Stimulated activated CD4-positive, alpha-beta T cell treated with anti-CD3 and anti-CD28 coated beads, Interleukin-12 subunit alpha, Interleukin-12 subunit beta, amount 100 ng/mL, for 48 hours (primary cell): ENCODE measurements at regions not wholly inside any gene's neighbourhood (a gene's known extent, or its start where the extent isn't known, plus 50 kb on each side); places are given as distances from the start of the nearest gene placed in this dataset.
"Not testable (repeated sequence)": the region's sequence is repeated elsewhere in the genome, so short reads cannot be mapped to it uniquely, and the experiment has no call there.

Experiments used
- DNase-seq, 3 donors: peaks; one replicate each; pipeline ENCODE4 v3.0.0-alpha.2; 2020; ENCODE audit warnings: low read depth in 2 of 3, low spot score in 1 of 3

DNA sequence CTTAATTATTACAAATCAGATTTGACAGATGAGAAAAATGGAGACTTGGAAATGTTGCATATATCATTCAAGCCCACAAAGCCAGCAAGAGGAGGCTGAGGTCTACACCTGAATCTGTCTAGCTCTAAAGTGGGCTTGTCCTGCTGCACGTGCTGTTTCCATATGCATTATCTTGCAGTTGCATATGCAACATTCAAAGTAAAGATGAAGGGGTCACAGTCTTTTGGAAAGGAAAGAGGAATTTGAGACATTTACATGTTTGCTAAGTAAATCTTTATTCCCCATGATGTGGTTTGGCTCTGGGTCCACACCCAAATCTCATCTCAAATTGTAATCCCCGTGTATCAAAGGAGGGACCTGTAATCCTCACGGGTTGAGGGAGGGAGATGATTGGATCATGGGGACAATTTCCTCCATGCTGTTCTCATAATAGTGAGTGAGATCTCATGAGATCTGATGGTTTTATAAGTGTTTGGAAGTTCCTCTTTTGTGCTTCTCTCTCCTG is 98.3 kb downstream of the BACH1 start:
- DNase-seq: no peak

DNA sequence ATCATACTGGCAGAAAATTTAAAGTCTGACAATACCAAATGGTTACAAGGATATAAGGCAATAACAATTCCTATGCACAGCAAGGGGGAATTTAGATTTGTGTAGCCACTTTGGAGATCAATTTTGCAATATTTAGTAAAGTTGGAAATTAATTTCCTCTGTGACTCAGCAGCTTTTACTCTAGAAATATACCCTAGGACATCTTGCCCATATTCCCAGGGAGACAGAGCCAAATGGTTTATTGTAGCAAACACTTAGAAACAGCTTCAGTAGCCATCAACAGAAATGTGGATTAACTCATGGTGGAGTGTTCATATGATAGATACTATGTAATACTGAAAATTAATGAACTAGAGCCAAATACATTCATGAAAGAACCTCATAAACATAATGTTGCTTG is 104.6 kb downstream of the BACH1 start:
- no peak for DNase-seq

DNA sequence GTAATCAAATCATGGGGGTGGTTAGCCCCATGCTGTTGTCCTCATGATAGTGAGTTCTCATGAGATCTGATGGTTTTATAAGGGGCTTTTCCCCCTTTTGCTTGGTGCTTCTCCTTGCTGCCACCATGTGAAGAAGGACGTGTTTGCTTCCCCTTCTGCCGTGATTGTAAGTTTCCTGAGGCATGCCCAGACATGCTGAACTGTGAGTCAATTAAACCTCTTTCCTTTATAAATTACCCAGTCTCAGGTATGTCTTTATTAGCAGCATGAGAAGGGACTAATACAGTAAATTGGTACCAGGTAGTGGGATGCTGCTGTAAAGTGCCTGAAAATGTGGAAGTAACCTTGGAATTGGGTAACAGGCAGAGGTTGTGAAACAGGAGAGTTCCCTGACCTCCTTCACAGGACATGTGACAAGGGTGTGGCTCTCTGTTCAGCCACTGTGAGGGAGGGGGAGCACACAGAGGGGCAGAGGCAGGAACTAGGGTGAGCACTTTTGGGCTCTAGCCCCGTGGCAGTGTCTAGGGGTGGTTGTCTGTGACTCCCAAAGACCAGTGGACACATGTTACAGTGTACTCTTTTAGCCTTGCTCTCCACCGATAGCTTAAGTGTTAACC is 105.3 kb downstream of the BACH1 start:
- DNase-seq: no peak

DNA sequence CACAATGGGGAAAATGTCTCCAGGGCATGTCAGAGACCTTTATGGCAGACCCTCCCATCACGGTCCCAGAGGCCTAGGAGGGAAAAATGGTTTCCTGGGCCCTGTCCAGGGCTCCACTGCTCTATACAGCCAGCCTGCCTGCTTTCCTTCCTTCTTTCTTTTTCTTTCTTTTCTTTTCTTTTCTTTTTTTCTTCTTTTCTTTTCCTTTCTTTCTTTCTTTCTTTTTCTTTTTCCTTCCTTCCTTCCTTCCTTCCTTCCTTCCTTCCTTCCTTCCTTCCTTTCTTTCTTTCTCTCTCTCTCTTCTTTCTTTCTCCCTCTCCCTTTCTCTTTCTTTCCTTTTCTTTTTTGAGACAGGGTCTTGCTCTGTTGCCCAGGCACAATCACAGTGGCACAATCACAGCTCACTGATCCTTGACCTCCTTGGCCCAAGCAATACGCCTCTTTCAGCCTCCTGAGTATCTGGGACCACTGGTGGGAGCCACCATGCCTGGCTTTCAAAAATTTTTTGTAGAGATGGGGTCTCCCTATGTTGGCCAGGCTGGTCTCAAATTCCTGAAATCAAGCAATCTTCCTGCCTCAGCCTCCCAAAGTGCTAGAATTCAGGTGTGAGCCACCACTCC is 106.9 kb downstream of the BACH1 start:
- DNase-seq: no peak

DNA sequence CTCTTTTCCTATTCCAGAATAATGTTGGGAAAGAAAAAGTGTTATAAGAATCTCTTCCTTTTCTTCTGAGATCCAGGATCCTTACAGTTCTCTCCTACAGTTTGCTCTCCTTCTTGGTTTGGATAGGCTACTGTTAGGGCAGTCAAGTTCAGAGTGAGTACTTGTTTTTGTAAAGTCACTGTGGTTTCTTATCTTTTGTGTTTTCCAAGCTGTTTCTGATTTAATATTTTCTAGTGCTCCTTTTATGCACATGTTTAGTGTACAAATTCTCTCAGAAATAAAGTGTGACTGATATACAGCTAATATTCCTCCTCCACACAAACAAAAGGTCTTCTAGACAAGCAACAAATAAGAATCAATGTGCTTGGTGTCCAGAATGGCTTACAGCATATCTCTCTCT is 107.7 kb downstream of the BACH1 start:
- DNase-seq: no peak

DNA sequence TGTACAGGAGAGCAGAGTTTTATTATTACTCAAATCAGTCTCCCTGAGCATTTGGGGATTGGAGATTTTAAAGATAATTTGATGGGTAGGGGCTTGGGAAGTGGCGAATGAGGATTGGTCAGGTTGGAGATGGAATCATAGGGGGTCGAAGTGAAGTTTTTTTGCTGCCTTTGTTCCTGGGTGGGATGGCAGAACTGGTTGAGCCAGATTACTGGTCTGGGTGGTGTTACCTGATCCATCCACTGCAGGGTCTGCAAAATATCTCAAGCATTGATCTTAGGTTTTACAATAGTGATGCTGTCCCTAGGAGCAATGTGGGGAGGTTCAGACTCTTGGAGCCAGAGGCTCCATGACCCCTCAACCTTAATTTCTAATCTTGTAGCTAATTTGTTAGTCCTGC is 108.8 kb downstream of the BACH1 start:
- no peak for DNase-seq

DNA sequence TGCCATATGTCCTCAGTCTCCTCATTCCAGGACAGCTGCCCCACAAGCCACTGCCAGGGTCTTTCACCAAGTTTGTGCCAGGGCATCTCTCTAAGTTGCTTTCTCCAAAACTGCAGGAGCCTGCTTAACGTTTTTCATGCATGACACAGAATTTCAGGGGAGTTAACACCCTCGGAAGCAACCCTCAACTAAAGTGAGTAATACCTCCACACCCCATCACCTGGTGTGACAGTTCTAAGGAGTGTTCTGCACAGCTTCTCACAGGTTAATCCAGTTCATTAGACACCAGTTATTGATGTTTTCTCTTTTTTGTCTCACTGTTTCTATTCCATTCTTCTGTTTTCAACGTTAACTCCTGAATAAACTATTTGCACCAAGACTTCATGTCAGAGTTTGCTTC is 115.0 kb downstream of the BACH1 start:
- no peak for DNase-seq

DNA sequence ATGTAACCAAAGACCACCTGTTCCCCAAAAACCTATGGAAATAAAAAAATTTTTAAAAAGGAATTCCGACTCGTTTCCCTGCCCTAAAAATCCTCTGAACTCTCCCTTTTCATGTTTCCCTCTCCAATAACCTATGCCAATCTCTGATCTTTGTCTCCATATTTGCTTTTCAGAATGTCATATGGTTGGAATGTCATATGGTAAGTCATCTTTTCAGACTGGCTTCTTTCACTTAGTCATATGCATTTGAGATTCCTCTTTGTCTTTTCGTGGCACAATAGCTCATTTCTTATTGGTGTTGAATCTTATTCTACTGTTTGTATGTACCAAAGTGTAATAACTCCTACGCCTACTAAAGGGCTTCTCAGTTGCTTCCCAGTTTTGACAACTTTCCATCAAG is 117.5 kb downstream of the BACH1 start:
- no peak for DNase-seq

DNA sequence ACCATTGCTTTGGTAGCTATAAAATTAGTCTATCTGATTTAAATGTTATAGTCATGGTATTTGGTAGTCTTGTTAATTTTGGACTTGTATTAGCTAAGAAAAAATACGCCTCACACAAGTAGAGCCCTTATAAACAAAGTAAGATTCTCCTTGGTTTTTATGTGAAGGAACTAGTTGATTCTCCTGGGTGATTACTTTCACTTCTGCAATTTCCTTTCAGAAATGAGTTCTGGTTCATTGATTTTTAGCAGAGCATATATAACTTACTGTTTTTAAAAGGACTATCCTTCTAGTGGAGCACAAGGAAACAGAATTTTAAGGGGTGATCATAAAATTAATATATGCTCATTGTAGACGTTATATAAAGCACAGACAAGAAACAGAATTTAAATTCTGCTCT is 120.1 kb downstream of the BACH1 start:
- DNase-seq: no peak

DNA sequence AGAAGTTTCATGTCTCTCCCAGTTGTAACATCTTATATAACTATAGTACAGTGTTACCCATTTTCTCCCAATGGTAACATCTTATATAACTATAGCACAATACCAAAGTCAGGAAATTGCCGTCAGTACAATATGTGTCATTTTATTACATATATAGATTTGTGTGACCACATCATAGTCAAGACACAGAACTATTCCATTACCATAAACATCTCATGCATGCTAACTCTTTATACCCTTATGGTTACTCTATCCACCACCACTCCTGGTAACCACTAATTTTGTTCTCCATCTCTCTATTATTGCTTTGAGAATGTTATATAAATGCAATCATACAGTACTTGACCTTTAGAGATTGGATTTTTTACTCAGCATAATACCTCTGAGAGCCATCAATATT is 120.7 kb downstream of the BACH1 start:
- no peak for DNase-seq

DNA sequence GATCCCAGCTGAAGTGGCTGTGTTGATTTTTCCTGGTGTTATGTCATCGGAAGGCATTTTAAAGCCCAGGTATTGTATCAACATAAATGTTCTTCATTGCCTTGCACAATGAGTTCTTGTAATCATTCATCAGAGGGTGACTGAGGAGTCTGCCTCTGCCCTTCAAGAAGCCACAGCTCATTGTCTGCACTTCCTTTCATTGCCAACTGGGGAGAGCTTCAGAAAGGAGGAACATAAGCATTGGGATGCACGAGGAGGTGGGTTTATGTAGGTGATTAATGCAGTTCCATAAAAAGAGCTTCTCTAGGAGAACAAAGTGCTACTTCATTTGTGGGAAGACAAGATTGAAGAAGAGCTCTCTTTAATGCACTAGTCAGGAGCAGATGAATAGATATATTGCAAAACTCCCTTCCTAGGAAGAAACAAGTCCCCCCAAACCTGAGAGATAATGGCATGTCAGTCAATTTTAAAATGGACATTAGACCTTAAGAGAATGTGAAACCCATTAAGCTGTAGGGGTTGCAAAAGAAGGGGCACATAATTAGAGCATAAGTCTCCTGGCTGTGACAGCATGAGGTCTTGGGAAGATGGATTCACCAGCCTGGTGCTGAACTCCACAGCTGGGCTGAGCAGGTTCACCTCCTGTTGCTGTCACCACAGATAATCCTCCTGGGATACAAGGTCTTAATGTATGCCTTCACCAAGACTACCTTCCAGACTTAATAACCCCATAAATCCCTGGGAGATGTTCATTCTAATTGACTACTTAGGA is 124.6 kb downstream of the BACH1 start:
- no peak for DNase-seq

DNA sequence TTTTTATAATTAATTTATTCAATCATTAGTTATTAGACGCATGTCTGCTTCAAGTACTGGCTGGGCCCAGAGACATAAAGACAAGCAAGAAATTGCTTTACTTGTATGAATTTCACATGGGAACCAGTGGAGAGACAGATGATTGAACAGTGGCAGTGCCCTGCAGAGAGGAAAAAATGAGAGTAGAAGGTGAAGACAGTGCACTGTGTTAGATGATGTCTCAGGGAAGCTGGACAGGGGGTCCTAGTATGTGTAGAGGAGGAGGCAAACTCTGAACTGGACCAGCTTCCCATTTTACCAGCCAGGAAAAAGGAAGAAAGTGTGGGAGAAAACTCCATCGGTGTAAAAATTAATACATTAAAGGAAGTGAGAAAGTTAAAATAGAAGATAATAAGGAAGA is 126.0 kb downstream of the BACH1 start:
- DNase-seq: no peak

DNA sequence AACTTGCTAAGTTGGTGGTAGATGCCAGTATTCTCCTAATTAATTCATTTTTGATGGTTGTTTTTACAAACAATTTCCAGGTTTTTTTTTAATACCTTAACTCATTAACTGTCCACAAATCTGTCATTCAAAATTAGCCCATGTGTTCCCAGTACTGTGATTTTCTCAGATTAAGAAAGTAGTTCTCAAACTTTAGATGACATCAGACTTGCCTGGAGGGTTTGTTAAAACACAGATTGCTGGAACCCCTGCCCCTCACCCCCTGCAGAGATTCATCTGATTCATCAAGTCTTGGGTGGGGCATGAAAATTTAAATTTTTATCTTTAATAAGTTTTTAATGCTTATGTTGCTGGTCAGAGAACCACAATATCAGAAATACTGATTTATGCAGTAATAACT is 130.5 kb downstream of the BACH1 start:
- DNase-seq: no peak

DNA sequence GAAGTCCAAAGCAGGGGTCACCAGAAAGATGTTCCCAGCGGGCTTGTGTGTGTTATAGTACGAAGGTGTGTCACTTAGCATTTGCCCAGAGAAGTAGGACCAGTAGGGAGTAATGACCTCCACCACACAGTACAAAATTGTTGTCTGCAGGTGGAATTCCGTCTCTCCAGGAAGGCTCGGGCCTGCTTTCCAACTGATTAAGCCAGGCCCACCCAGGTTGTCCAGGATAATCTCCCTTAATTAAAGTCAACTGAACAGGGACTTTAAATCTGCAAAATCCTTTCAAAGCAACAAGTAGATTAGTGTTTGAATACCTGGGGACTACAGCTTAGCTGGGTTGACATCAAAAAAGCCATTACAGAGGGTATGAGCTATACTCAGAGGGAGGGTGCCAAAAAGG is 131.3 kb downstream of the BACH1 start:
- no peak for DNase-seq

DNA sequence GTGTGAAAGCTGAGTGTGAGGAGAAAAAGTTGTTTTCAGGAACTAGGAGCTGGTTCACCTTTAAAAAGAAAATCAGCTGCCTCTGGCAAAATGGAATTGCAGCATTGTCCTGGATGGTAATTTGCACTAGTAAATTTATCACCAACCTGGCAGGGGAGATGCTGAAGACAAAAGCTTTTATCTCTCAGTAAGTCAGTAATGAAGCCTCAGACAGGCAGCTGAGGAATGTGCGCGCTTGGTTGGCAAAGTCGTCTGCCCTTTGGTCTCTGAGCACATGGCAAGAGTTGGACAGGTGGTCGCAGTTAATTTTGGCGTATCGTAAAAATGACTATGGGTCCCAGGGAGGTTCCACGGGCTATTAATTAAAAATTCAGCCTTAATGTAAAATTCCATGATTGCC is 131.9 kb downstream of the BACH1 start:
- no peak for DNase-seq

DNA sequence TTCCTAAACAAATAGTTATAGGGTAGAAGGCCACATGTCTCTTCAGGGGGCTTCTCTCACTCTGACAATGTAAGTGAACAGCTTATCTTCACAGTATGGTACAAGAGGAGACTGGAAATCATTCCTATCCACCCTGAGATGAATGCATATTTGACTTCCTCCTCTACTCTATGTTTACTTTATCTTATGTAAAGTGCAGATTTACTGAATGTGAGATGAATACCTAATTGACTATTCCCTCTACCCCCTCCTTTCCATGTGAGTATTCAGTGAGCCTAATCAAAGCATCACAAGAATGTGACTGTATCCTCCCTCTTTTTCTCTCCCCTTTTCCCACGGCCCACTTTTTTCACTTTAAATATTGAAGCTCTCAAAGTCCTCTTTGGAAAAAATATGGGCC is 132.5 kb downstream of the BACH1 start:
- DNase-seq: no peak

DNA sequence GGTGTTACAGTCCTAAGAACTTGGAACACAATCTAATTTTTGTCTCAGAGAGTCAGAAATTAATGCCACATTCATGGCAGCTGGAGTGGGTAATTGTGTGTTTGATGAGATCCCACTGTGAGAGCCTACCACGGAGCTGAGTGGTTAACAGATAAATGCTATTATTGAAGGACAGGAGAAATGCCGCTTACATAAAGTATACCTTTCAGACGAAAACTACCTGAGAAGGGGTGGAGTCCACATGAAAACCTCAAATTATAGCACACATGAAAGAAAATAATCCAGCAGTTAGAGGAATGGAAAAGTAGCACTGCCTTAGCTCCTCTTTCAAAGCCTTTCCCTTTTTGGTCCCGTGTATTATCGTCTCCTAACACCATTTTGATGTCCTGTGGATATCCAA is 133.0 kb downstream of the BACH1 start:
- no peak for DNase-seq

DNA sequence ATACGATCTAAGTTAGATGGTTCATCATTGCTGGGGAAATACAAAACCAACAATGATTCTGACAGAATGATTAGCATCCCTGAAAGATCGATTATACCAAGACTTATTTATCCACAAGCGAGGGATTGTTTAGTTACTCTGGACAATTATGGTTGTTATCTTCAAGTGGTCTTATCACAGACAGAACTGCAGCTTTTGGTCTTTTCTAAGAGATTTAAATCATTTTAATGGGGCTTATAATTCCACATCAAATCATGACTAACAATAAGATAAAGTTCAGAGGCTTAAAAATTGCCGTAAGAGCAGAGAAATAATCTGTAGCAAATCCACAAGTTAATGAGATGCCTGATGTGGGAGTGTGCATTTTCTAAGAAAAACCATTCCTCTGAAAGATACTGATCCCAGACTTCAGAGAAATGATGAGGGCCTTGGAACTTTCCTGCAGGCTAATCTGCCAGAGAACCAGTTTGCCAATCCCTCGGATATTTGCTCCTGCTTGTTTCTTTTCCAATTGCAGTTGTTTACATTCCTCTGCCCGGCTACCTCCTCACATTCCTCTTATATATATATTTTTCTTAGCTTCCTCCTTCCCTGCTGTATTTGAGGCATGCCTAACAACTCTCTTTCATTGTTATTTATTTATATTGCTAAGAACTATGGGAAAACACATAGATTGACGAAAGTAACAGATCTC is 134.8 kb downstream of the BACH1 start:
- no peak for DNase-seq

DNA sequence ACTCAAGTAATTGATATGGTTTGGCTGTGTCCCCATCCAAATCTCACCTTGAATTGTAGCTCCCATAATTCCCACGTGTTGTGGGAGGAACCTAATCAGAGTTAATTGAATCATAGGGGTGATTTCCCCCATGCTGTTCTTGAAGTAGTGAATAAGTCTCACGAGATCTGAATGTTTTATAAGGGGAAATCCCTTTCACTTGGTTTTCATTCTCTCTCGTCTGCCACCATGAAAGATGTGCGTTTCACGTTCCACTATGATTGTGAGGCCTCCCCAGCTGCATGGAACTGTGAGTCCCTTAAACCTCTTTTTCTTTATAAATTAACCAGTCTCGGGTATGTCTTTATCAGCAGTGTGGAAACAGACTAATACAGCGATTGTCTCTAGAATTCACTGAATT is 135.4 kb downstream of the BACH1 start:
- no peak for DNase-seq

DNA sequence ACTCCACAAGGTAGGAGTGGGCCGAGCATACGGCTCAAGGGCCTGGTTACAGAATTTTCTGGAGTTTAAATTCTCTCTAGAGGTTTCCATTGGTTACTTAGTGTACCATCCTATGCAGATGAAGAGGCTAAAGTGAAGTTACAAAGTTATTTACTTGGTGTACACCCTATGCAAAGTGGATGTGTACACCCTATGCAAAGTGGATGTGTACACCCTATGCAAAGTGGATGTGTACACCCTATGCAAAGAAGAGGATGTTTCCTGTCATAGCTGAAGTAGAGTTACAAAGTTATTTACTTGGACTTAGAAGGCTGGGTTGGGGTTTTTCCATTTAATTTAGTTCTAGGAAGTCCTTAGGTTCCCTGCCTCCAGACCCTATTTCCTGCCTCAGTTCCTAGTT is 136.3 kb downstream of the BACH1 start:
- DNase-seq: not testable (repeated sequence)

DNA sequence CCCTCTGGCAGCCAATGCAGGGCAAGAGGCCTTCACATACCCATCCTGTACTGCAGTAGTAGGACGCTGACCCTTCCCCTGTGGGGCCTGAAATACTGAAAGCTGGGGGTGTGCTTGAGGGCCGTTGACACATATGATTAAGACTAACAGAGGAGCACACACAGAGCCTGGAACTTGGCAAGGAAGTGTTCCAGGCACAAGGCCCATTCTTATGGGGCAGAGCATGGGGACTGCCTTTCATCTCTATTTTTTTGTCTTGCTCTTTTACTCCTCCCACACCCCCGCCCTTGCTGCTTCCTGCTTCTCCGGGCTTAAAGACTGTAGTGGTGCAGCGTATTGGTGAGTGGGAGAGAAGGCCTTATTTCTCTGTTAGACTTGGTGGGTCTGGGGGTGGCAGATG is 137.4 kb downstream of the BACH1 start:
- peak in 1 of 3 donors; percentile 11 for DNase-seq

DNA sequence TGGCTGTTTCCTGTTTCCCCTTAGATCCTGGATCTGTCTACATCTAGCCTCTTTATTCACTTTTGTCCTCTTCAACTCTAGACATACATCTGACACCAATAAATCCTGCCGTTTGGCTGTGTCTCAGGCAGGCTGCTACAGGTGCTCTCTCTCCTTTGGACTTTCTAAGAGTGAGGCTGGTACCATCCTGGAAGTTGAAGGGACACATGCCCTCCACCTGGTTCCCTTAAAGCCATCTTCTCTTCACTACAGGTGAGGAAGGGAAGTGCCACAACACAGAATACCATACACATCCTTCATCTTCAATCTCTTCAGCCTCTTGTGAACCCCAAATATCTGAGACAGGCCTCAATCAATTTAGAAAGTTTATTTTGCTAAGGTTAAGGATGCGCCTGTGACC is 137.9 kb downstream of the BACH1 start:
- no peak for DNase-seq
